Left ventricle myocardium superior (tissue), 1 donor: ENCODE measurements at regions not wholly inside any gene's neighbourhood (a gene's known extent, or its start where the extent isn't known, plus 50 kb on each side); places are given as distances from the start of the nearest gene placed in this dataset.
A peak's percentile ranks its signal among the peaks of the same experiment; 100 is the strongest.
"Not testable (repeated sequence)": the region's sequence is repeated elsewhere in the genome, so short reads cannot be mapped to it uniquely, and the experiment has no call there.

Experiments used
- ATAC-seq: fragments of 200-7000 bp; cut with Tn5 transposase; one replicate; pipeline ENCODE4 v1.9.1; 2020; ENCODE audit warnings: mild to moderate bottlenecking, moderate library complexity
- DNase-seq: peaks from one replicate; pipeline ENCODE4 v3.0.0-alpha.2; 2020
- intact Hi-C: fragments of 100-400 bp; cut with micrococcal nuclease; formaldehyde crosslinking; loops from one replicate; pipeline ENCODE4 v1.11.0; 2022
- donor health status: DM: no; HTN: yes; CAD: no; lungs with severe emphysema.

- intact Hi-C loops = no loop called here
- DNase-seq (no peak), ATAC-seq (no peak)
Observed at GRCh38 chr3:51588724-51589123, 50.2 kb downstream of the RAD54L2 start.

GRCh38 chr3:51591231-51591630 lies 52.7 kb downstream of the RAD54L2 start:
- no peak for DNase-seq
- intact Hi-C loops = no loop called here

GRCh38 chr3:51593697-51594096 lies 55.2 kb downstream of the RAD54L2 start:
- ATAC-seq (no peak), DNase-seq (no peak)
- intact Hi-C loops = no loop called here

More at GRCh38 chr3:51591231-51591630, 52.7 kb downstream of the RAD54L2 start:
- no peak for ATAC-seq

GRCh38 chr3:51599638-51600037 lies 61.1 kb downstream of the RAD54L2 start:
- ATAC-seq, DNase-seq, intact Hi-C loops: not testable (repeated sequence)

GRCh38 chr3:51604212-51604611 lies 65.7 kb downstream of the RAD54L2 start:
- ATAC-seq = no peak
- intact Hi-C loops = no loop called here

GRCh38 chr3:51605938-51606337 lies 65.1 kb upstream of the TEX264 start:
- ATAC-seq (no peak), DNase-seq (no peak)
- intact Hi-C loops = no loop called here

More at GRCh38 chr3:51604212-51604611, 65.7 kb downstream of the RAD54L2 start:
- no peak for DNase-seq

- DNase-seq, intact Hi-C loops, ATAC-seq: not testable (repeated sequence)
Observed at GRCh38 chr3:51606871-51607270, 64.2 kb upstream of the TEX264 start.

- intact Hi-C loops, ATAC-seq, DNase-seq: not testable (repeated sequence)
Observed at GRCh38 chr3:51607591-51608325, 63.3 kb upstream of the TEX264 start.

- DNase-seq = no peak
- intact Hi-C loops = no loop called here
- no peak for ATAC-seq
Observed at GRCh38 chr3:51610708-51611107, 60.3 kb upstream of the TEX264 start.

GRCh38 chr3:51617597-51617996 lies 53.5 kb upstream of the TEX264 start:
- DNase-seq (no peak), ATAC-seq (no peak)
- intact Hi-C loops = no loop called here

GRCh38 chr3:51618038-51618437 lies 53.0 kb upstream of the TEX264 start:
- ATAC-seq, intact Hi-C loops, DNase-seq: not testable (repeated sequence)

- DNase-seq (no peak), ATAC-seq (no peak)
- intact Hi-C loops = no loop called here
Observed at GRCh38 chr3:51618496-51618895, 52.6 kb upstream of the TEX264 start.

- no peak for ATAC-seq
- intact Hi-C loops = no loop called here
- no peak for DNase-seq
Observed at GRCh38 chr3:51619983-51620382, 51.1 kb upstream of the TEX264 start.

GRCh38 chr3:51620543-51620942 lies 50.5 kb upstream of the TEX264 start:
- DNase-seq = no peak
- ATAC-seq = peak; percentile 40
- intact Hi-C loops = no loop called here

GRCh38 chr3:51621091-51621892 lies 49.8 kb upstream of the TEX264 start:
- intact Hi-C loops = no loop called here
- DNase-seq (no peak), ATAC-seq (peak; percentile 79)
